ENCODE measurements at regions not wholly inside any gene's neighbourhood (a gene's known extent, or its start where the extent isn't known, plus 50 kb on each side); places are given as distances from the start of the nearest gene placed in this dataset.

GRCh38 chr1:118339400-118340124 lies 154.5 kb upstream of the SPAG17 start:
- Histone ChIP-seq H3K36me3 (ENCODE audit: insufficient read depth, low read length) (no peaks in the 10 kb centered on the region), H2AFZ (ENCODE audit: low read length) (no peak overlapping the region; the same call in 1 of the 2 replicates), H3K4me3 (ENCODE audit: low read depth, low read length, poor library complexity, severe bottlenecking) (no peak overlapping the region), H3F3A (ENCODE audit: insufficient read depth, low read length) (no peaks in the 10 kb centered on the region), H3K9ac (ENCODE audit: low read length) (peak overlapping the region; percentile 25; the same call in 1 of the 2 replicates), H3K9me2 (ENCODE audit: low read depth, low read length) (no peaks in the 10 kb centered on the region), H4K20me1 (ENCODE audit: insufficient read depth, low read length) (no peaks in the 10 kb centered on the region), H3K4me1 (ENCODE audit: insufficient read depth, low read length, severe bottlenecking) (peaks cover 90% of the 10 kb centered on the region), H3K4me2 (ENCODE audit: low read length) (peak overlapping the region; percentile 22; the same call in 1 of the 2 replicates), H3K79me2 (ENCODE audit: insufficient read depth, low read length) (no peaks in the 10 kb centered on the region), H3K27ac (ENCODE audit: low read depth, low read length, poor library complexity, severe bottlenecking) (peak overlapping the region; percentile 96), H3K9me3 (ENCODE audit: low read length) (no peaks in the 10 kb centered on the region), H3K27me3 (ENCODE audit: insufficient read depth, low read length) (no peaks in the 10 kb centered on the region)
- TF ChIP-seq CTCF (IDR thresholded peaks at IDR 0.05; ENCODE audit: low read length), result no peak
- TF ChIP-seq EZH2 (IDR thresholded peaks at IDR 0.05; ENCODE audit: borderline replicate concordance, low read length), result no peak

GRCh38 chr1:118338936-118339335 lies 153.9 kb upstream of the SPAG17 start:
- Histone ChIP-seq H3K27me3 (ENCODE audit: insufficient read depth, low read length) (no peaks in the 10 kb centered on the region), H3K4me1 (ENCODE audit: insufficient read depth, low read length, severe bottlenecking) (peaks cover 95% of the 10 kb centered on the region), H3K27ac (ENCODE audit: low read depth, low read length, poor library complexity, severe bottlenecking) (peak overlapping the region; percentile 96), H4K20me1 (ENCODE audit: insufficient read depth, low read length) (no peaks in the 10 kb centered on the region), H3K9ac (ENCODE audit: low read length) (peak overlapping the region; percentile 25; the same call in 1 of the 2 replicates), H3K9me3 (ENCODE audit: low read length) (no peaks in the 10 kb centered on the region), H2AFZ (ENCODE audit: low read length) (peak overlapping the region; percentile 28; the same call in 1 of the 2 replicates), H3K4me2 (ENCODE audit: low read length) (peak overlapping the region; percentile 22; the same call in 1 of the 2 replicates), H3F3A (ENCODE audit: insufficient read depth, low read length) (no peaks in the 10 kb centered on the region), H3K79me2 (ENCODE audit: insufficient read depth, low read length) (no peaks in the 10 kb centered on the region), H3K4me3 (ENCODE audit: low read depth, low read length, poor library complexity, severe bottlenecking) (no peak overlapping the region), H3K9me2 (ENCODE audit: low read depth, low read length) (no peaks in the 10 kb centered on the region), H3K36me3 (ENCODE audit: insufficient read depth, low read length) (no peaks in the 10 kb centered on the region)
- TF ChIP-seq EZH2 (IDR thresholded peaks at IDR 0.05; ENCODE audit: borderline replicate concordance, low read length), result no peak
- TF ChIP-seq CTCF (IDR thresholded peaks at IDR 0.05; ENCODE audit: low read length), result no peak

GRCh38 chr1:118337346-118337745 lies 152.3 kb upstream of the SPAG17 start:
- Histone ChIP-seq H3K4me1 (ENCODE audit: insufficient read depth, low read length, severe bottlenecking) (peaks cover 99% of the 10 kb centered on the region), H3K9me3 (ENCODE audit: low read length) (no peaks in the 10 kb centered on the region), H3K27me3 (ENCODE audit: insufficient read depth, low read length) (no peaks in the 10 kb centered on the region), H3K79me2 (ENCODE audit: insufficient read depth, low read length) (no peaks in the 10 kb centered on the region), H3K36me3 (ENCODE audit: insufficient read depth, low read length) (no peaks in the 10 kb centered on the region), H4K20me1 (ENCODE audit: insufficient read depth, low read length) (no peaks in the 10 kb centered on the region), H3K9ac (ENCODE audit: low read length) (peak overlapping the region; percentile 23; the same call in 1 of the 2 replicates), H3K9me2 (ENCODE audit: low read depth, low read length) (no peaks in the 10 kb centered on the region), H3K27ac (ENCODE audit: low read depth, low read length, poor library complexity, severe bottlenecking) (peak overlapping the region; percentile 96), H3F3A (ENCODE audit: insufficient read depth, low read length) (no peaks in the 10 kb centered on the region), H3K4me3 (ENCODE audit: low read depth, low read length, poor library complexity, severe bottlenecking) (no peak overlapping the region), H3K4me2 (ENCODE audit: low read length) (peak overlapping the region; percentile 22; the same call in 1 of the 2 replicates), H2AFZ (ENCODE audit: low read length) (peak overlapping the region; percentile 42)
- TF ChIP-seq CTCF (IDR thresholded peaks at IDR 0.05; ENCODE audit: low read length) (no peak), EZH2 (IDR thresholded peaks at IDR 0.05; ENCODE audit: borderline replicate concordance, low read length) (no peak)
